PFSK-1 (cell line): ENCODE measurements at regions not wholly inside any gene's neighbourhood (a gene's known extent, or its start where the extent isn't known, plus 50 kb on each side); places are given as distances from the start of the nearest gene placed in this dataset.

Experiments
- FOXP2 ChIP-seq: optimal IDR thresholded peaks from 2 replicates; pipeline ENCODE3; 2011; ENCODE audit warnings: borderline replicate concordance, control low read depth, inconsistent platforms; ENCODE audit not compliant: insufficient read depth; ENCODE audit errors: extremely low read length, extremely low read depth
- POLR2AphosphoS5 ChIP-seq: IDR thresholded peaks from 2 replicates; pipeline ENCODE4 v1.6.1; 2012; ENCODE audit warnings: low read depth, mild to moderate bottlenecking, control low read depth, low read length, moderate library complexity
- REST ChIP-seq, 2 experiments: IDR thresholded peaks; 2 replicates each; pipeline versions ENCODE4 v1.6.1 to v1.8.0; 2011 to 2012; ENCODE audit warnings: low read depth in 2 of 2, low read length in 2 of 2, control low read depth in 1 of 2, inconsistent platforms in 1 of 2, mild to moderate bottlenecking in 1 of 2, moderate library complexity in 1 of 2; ENCODE audit not compliant: insufficient read depth in 1 of 2
- SIN3A ChIP-seq: IDR thresholded peaks from 2 replicates; pipeline ENCODE4 v1.6.1; 2012; ENCODE audit warnings: mild to moderate bottlenecking, low read length, moderate library complexity, borderline replicate concordance; ENCODE audit not compliant: insufficient read depth
- TAF1 ChIP-seq: IDR thresholded peaks from 2 replicates; pipeline ENCODE4 v1.6.1; 2012; ENCODE audit warnings: low read length, control low read depth, borderline replicate concordance; ENCODE audit not compliant: insufficient read depth

DNA sequence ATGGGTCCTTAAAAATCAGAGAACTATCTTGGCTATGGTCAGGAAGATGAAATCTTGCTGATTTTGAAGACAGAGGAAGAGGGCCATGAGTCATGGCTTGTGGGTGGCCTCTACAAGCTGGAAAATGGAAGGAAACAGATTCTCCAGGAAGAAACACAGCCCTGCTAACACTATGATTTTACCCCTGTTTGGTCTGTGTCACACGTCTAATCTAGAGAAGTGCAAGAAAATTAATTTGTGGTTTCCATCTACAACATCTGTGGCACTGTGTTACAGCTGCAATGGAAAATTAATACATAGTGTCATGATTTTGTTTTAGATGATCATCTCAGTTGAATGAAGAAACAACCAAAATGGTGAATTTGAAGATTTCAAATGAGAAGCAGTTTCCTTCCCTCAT, 288.7 kb upstream of the NRIP1 start:
- TF ChIP-seq FOXP2 (no peak), REST (IDR thresholded peaks at IDR 0.05; ENCODE audit: insufficient read depth in 1 of 2, low read depth in 2 of 2, low read length in 2 of 2) (no peak), POLR2AphosphoS5 (no peak), SIN3A (no peak), TAF1 (no peak)

DNA sequence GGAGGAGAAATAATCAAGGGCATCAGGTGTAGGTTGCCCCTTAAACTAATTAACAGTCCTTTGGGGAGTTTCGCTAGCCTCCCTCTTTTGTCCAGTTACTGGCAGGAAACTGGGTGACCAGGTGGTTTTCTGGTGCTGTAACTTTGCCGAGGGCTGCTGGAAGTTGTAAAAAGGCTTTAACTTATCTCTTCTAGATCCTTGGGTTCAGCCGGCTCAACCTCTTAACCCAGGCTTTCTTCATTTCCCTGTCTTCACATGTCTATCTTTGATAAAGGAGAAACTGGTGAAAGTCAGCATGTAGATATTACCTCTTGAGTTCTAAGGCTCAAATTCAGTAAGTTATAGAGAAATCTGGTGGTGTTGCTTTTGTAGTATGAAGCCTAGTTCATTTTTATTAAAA, 289.7 kb upstream of the NRIP1 start:
- TF ChIP-seq TAF1 (no peak), SIN3A (no peak), FOXP2 (no peak), POLR2AphosphoS5 (no peak), REST (IDR thresholded peaks at IDR 0.05; ENCODE audit: insufficient read depth in 1 of 2, low read depth in 2 of 2, low read length in 2 of 2) (no peak)

- no peak for TF ChIP-seq REST (IDR thresholded peaks at IDR 0.05; ENCODE audit: insufficient read depth in 1 of 2, low read depth in 2 of 2, low read length in 2 of 2)
- TF ChIP-seq TAF1 = no peak
- no peak for TF ChIP-seq FOXP2
- TF ChIP-seq POLR2AphosphoS5 = no peak
- TF ChIP-seq SIN3A = no peak
Observed at GRCh38 chr21:15355066-15355465, 290.3 kb upstream of the NRIP1 start.

DNA sequence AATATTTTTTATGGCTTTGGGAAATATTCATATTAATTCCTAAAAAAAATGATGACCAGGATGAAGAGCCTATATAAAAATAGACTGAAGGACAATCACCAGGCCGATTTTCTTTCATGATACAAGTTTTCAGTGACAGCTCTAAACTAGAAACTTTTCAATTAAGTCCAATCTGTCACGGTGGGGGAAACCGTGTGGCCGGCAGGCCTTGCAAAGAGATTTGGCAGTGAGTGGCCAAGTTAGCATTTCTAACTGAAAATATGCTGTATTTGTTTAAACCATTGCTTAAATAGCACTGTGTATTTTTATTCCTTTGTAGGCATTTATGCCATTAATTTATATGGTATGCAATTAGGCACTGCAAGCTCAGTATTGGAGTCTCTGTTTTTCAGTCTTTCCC, 294.5 kb upstream of the NRIP1 start:
- TF ChIP-seq FOXP2 (no peak), SIN3A (no peak), POLR2AphosphoS5 (no peak), REST (IDR thresholded peaks at IDR 0.05; ENCODE audit: insufficient read depth in 1 of 2, low read depth in 2 of 2, low read length in 2 of 2) (no peak), TAF1 (no peak)

DNA sequence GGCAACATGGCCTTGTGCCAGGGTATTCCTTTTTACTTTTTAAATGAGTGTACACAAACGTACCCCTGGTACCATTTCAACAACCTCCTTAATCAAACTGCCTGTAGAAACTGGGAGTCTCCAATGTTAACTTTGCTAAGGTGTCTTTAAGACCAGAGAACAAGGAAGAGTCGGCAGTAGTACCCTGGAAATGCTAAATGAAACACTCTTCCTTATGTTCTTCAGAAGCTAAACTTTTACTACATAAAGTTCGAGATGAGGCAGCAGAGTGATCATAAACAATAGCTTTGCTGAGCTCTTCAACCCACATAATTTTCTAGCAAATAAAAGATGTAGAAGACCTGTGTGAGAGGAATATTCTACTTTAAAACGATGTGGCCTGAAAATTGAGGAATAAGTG, 297.7 kb upstream of the NRIP1 start:
- TF ChIP-seq FOXP2 = no peak
- no peak for TF ChIP-seq REST (IDR thresholded peaks at IDR 0.05; ENCODE audit: insufficient read depth in 1 of 2, low read depth in 2 of 2, low read length in 2 of 2)
- TF ChIP-seq TAF1 = no peak
- TF ChIP-seq POLR2AphosphoS5 = no peak
- no peak for TF ChIP-seq SIN3A
